GM19025 (cell line): ENCODE measurements at regions not wholly inside any gene's neighbourhood (a gene's known extent, or its start where the extent isn't known, plus 50 kb on each side); places are given as distances from the start of the nearest gene placed in this dataset.

ENCODE experiments used
- ATAC-seq: cut with Tn5 transposase; IDR thresholded peaks from one replicate; pipeline ENCODE4 v1.9.1; 2021; ENCODE audit warnings: mild to moderate bottlenecking, low read depth, moderate library complexity; ENCODE audit not compliant: unreplicated experiment

DNA sequence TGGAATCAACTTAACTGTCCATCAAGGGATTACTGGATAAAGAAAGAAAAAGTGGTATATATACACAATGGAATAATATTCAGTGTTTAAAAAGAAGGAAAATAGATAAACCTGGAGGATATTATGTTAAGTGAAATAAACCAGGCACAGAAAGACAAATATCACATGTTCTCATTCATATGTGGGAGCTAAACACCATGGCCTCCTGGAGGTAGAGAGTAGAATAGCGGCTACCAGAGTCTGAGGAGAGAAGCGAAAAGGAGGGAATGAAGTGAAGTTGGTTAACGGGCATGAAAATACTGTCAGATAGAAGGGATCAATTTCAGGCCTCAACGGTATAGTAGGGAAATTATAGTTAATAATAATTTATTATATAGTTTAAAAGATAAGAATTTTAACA, 147.5 kb upstream of the OBI1 start:
- peak; percentile 58 for ATAC-seq

DNA sequence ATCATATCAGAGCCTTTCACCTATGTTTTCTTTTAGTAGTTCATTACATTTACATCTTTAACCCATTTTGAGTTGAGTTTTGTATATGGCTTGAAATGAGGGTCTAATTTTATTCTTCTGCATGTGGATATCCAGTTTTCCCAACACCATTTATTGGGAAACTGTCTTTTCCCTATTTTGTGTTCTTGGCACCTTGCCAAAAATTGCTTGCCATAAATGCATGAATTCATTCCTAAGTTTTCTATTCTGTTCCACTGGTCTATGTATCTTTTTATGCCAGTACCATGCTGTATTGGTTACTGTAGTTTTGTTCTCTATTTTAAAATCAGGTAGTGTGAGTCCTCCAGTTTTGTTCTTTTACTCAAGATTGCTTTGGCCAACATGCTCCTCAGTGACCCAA, 144.0 kb upstream of the OBI1 start:
- no peak for ATAC-seq

DNA sequence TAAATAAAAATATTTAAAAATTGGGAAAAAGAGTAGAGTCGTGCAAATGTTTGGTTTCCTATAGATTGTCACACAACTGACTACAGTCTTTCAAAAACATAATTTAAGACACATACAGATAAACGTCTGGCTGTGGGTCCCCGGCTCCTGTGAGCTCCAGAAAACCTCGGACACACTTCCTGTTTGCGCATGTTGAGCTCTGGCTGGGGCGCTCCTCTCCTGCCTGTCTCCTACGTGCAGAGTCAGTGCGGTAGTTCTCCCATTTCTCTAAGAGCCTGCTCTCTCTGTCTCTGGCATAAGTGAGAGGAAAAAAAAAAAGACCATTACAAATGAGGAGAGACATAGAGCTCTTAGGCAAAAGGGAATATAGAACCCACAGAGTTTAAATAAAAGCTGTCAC, 128.2 kb upstream of the OBI1 start:
- ATAC-seq = no peak

DNA sequence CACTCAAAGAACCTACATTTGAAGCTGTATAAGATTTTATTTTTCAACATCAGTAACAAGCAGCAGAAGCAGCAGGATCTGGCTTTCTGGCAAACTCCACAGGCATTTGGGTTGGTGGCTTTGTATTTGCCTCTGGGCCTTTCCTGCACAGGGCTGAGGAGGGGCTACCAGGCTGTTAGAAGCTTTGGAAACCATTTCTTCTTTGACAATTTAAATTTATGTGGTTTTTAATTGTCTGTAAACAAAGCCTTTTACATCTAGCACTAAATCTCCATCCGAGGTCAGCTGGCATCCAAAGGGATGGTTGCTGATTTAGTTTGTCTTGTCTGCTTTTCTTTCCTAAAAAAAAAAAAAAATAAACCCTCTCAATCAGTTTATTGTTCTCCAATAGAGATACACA, 127.5 kb upstream of the OBI1 start:
- ATAC-seq = no peak

DNA sequence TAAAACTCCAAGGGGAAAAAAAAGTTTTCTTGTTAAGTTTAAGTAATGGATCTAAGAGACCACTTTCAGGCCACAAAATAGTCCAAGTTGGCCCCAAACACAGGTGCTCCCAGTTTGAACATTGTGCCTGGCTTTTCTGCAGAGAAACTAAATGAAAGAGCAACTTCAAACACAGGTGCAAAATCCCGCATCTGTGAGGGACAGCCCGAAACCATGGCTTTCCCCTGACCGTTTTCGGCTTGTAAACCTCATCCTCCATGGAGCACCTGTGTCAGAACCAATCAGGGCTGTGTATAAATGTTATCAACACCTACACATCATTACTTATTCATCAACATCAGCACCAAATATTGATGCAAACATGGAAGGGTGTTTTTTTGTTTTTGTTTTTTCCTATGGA, 126.8 kb upstream of the OBI1 start:
- no peak for ATAC-seq

DNA sequence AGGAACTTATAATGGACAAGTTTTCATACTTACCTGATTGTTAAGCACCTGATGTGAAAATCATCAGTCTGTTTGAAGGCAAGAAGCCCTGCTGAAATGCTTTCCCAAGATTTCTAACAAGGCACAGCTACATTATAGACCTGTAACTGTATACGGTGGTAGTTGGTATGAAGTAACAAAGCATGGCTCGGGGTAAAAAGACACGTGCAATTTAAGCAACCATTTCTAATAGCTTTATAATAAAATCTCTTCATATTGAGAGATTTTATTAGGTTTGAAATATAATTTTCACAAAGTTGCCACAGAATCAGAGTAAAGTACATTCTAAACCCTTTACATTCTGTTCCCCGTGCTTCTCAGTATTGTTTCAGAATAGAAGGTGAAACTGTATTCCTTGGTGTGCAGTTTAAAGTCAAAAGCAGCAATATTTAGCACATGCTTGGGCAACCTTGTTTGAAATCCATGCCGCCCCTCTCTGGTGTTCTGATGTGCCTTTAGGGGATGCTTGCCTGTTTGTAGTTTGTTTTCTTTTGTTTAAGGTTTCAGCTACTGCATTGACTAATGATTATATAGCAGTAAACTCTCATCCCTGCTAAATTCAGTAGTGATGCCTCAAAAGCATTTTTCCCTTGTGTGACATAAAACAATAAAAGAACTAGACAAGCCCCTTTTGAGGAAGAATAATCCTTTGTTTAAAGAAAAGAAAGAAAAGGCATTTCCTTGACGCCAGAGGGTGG, 125.2 kb upstream of the OBI1 start:
- ATAC-seq = no peak

DNA sequence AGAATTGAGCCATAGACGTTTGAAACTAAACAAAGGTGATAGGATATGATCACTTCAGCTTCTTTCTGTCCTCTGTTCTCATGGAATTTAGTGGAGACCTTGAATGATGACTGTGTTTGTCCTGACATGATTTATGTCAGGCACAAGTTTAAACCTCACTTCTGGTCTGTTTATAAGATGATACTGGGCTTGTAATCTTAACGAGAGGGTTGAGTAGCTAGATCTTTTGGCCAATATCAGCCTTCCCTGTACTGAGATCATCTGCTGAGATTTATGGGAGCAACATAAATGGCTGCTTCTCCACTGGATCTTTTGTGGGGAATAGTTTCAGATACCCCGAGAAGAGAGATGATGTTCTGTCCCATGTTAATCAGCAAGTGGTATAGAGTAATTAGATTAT, 121.8 kb upstream of the OBI1 start:
- ATAC-seq = no peak

DNA sequence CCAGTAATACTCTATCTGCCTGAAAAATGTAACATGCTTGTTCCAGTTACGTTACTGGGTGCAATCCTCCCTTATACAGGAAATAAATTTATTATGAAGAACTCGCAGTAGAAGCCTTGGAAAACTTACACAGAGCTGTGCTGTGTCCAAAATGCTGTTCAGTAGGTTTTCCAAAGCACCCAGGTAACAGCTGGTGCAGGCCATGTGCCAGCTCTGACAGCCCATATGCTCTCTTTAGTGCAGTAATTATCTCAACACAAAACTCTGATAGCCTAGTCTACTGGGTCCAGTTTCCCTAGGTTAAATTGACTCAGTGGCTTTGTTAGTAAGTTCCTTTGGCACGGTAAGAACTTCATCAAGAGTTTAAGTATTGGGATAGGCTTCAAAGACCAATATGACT, 120.7 kb upstream of the OBI1 start:
- ATAC-seq = no peak

DNA sequence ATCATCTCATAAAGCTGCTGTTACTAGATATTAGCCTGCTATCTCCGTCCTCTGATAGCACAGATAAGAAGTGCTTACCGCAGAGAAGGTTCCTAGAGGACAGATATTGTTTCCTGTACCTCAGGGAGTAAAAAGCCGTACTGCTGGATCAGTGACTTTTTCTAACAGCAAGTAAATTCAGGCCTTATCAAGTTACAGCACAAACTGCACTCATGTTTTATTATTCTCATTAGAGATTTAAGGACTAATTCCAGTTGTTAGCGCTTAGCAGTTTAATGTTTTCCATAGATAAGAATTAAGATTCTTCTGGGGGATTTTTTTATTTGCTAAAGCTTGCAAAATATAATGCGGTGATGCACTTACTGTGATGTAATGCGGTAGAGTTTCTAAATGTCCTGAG, 119.0 kb upstream of the OBI1 start:
- ATAC-seq = no peak

DNA sequence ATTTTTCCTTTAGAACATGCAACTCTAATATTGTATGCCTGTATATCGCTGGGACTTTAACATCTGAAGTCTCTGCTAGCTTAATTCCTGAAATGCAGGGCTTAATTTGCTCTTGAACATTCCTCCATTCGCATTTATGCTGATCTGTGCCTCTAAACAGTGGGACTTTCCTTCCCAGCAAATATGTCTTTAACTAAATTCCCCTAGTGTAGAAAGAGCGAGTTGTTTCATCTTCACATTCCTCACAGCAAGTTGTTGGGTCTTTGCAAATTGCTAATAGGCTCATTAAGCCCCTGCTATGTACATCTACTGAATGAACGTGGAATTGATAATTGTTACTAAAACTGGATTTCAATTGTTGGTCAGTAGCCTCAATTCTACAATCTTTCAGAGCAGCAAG, 118.4 kb upstream of the OBI1 start:
- no peak for ATAC-seq

DNA sequence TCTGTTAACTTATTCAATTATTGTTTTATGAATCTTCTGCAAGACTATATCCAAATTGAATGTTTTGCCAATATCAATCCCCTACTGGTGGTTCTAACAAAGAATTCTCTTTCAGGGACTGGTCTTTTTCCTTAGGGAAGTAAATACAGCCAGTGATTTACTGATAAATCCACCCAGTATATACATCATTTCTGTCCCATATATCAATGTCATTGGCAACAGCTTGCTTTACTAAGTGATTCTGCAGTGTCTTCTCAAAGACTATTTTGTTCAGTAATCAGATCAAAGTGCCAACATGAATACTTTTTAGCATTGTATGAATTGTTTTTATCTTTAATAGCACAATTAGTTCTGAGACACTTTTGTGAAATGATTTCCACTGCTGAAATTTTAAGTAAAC, 114.0 kb upstream of the OBI1 start:
- ATAC-seq = no peak

DNA sequence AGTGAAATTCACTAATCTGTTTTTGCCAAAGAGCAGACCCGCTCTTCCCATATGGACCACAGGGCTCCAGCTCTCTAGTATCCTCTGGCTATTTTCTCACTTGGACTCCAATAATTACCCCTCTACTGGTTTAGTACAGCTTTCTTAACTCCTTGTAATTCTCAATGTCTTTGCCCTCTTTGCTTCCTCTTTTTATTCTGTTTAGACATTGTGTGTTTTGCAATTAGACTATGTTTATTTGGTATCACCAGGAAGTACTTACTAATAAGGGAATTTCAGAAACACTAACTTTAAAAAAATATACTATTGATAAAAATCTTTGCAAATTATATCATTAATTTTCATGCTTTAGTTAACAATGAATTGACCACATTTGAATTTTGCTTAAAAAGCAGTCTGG, 111.6 kb upstream of the OBI1 start:
- no peak for ATAC-seq

DNA sequence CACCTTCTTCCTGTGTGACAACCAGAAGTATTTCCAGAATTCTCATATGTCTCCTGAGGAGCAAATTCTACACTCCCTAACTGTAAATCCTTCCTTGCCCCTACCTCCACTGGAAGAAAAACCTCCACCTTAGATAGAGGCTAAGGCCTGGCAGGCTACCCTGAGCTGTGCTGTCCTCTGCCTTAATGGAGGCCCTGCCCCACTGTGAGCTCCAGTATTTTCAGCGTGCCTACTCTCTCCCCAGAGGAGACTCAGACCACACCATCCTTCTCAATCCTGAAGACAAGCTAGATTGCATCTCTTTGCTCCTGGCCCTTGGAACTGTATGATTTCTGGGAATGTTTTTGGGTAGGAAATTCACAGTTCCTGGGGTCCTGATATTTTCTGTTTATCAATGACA, 110.0 kb upstream of the OBI1 start:
- ATAC-seq = no peak

DNA sequence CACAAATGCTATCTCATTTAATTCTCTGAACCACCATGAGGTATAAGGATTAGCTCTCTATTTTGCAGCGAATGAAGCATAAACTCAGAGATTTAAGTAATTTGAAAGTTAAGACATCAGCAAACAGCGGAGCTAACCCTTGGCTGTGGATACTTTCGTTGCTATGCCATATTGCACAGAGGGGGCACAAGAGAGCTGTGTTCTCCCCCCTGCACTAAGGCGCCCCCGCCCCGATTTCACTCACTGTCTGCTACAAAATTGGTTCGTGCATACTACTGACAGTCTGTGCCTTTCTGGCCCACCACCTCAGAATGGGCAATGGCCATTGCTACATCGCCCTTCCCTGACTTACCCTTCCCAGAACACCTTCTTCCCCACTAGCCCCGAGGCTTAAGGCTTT, 105.7 kb upstream of the OBI1 start:
- ATAC-seq = no peak

DNA sequence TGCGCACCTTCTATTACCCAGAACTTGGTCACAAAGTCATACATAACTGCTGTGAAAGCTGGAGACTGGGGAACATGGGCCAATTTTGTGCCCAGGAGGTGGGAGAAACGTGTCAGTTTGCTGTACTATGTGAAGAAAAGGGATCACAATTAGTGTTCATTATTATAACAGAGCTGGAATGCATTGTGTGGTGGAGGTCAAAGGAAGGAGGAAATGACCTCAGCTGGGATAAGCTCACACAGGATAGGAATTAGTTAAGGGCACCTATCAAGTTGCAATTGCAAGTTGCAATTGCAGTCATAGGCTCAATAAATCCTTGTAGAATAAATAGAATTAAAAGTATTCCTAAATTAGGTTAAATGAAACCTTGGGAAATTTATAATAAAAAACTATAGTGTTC, 103.9 kb upstream of the OBI1 start:
- ATAC-seq = no peak

DNA sequence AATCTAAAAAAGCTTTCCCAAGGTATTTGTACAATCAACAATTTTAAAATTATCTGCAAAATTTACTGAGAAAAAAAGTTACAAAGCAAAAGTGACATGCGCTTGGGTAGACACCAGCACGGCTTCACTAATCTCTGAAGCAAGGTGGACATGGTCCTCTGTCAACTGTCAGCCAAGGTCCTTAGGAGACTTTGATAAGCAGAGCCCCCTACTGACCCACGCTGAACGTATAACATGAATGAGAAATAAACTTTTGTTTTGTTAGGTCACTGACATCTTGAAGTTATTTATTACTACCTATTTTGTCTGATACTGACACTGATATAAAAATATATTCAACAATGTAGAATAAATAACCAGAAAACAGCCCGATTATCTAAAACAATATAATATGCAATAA, 100.7 kb upstream of the OBI1 start:
- no peak for ATAC-seq

DNA sequence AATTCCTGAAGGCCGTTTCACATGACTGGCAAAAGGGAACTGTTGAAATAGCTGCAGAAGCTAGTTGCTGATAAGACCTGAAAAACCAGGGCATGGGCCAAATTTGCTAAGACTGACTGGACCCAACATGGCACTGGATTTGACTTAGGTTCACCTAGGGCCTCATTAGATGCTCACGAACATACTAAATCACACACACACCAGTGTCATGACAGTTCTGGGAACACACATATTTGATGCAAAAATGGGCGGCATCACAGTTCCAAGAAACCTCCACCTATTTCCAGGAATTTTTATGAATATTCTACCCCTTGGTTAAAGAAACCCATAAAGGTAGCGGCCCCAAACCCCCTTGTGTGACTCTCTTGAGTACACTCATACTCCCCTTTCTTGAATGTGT, 99.6 kb upstream of the OBI1 start:
- no peak for ATAC-seq

DNA sequence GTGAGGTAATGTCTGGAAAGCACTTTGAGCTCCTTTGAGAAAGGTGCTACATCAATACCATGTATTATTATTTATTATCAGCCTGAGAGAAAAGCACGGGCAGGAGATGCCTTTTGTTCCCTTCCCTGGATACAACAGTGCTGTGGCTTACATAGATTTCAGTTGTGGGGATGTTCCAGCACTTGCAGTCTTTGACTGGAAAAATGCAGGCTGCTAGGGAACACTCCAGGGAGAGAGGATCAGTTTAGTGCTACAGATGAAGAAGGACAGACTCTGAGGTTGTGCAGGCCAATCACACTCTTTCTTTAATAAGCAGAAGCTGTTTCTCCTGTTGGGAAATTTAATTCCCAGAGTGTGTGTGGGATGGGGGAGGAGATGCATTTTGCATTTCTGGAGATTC, 94.5 kb upstream of the OBI1 start:
- ATAC-seq = no peak

DNA sequence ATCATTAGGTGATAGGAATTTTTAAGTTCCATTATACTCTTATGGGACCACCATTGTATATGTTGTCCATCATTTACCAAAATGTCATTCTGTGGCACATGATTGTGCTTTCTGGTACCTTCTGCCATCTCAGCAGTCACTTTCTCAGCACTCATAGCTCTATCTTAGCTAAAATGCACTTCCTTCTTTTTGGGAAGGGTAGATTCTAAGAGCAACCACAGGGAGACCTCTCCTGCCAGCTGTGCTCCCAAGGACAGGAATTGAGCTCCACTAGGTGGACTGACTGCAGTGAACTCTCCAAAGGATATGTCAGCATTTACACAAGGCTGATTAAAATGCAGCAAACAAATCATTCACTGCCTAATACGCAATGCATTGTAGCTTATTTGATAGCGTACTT, 91.8 kb upstream of the OBI1 start:
- ATAC-seq = no peak

DNA sequence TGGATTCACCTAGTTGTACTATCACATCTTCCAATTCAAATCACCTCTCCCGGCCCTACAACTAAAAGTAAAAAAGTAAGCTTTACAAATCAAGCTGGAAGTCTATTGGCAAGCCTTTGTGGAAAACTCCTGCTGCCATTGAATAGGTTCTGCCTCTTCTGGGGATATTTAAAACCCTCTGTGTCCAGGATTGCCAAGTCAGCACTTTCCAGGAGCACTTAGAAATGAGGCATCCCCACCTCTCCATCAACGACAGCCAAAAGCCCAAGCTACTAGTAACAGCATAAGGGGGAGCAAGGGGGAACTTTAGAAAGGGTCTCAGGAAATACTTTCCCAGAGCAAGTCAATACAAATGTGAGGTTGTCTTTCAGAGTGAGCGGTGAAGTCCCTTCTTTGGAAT, 85.0 kb upstream of the OBI1 start:
- ATAC-seq = no peak

DNA sequence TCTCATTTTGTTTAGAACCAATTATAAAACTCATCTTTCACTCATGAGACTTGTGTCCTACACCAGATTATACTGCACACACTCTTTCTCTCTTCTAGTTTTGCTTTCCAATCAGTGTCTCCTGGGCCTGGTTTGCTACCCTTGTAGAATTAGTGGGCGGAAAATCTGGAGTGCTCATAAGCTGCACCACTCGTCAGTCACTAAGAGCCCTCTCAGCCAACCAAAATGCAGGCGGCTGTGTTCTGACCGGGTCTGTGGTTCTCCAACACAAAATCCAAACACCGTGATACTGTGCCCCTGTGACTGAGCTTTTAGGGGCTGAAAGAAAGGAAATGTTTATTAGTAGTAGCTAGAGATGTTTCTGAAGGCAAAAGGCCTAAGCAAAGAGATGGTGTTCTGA, 83.7 kb upstream of the OBI1 start:
- ATAC-seq = no peak

DNA sequence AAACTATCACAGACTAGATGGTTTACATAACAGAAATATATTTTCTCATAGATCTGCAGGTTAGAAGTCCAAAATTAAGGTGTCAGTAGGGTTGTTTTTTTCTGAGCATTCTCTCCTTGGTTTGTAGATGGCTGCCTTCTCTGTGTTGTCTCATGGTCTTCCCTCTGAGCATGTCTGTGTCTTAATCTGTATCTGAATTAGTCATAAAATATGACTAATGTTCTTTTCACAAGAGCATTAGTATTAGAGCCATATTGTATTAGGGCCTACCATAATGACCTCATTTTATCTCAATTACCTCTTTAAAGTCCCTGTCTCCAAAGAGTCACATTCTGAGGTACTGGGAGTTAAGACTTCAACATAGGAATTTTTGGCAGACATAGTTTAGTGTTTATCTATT, 77.2 kb upstream of the OBI1 start:
- ATAC-seq = no peak

DNA sequence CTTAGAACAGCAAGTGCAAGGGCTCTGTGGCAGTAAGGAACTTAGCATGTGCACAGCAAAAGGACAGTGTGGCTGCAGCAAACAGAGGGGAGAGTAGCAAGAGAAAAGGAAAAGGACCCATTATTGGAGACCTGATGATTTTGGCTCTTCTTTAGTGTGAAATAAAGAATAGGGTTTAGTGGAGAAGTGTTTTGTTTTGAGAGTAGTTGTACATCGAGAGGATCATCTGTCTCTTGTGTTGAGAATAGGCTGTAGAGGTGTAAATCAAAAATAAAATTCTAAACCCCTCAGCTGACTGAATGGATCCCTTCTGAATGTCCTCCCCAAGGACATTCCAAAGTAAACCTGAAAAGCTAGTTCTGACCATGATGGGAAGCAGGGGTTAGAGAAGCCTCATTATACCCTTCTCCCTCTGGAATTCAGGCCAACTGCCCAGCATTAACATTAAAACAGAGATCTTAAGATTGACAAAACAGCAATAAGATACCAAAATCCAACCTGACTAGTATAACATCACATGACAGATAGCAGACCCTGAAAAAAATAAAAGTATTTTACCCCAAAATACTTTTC, 73.6 kb upstream of the OBI1 start:
- ATAC-seq = no peak
